K562 (cell line): ENCODE measurements at regions not wholly inside any gene's neighbourhood (a gene's known extent, or its start where the extent isn't known, plus 50 kb on each side); places are given as distances from the start of the nearest gene placed in this dataset.

Experiments used
- ATAC-seq: fragments of 200-7000 bp; cut with Tn5 transposase; 3 replicates; pipeline ENCODE4 v1.9.1; 2020; ENCODE audit warnings: moderate library complexity
- BruUV-seq: library from RNA; stranded (reverse); fragments of 400-500 nt; replicated peaks from 2 replicates; lab custom pipeline; 2021; lab: Mats Ljungman, UMichigan
- CTCF ChIA-PET: fragments of 300-600 bp; formaldehyde crosslinking; extraction: SDS; loops from one replicate; lab custom pipeline; 2021; ENCODE audit warnings: low intra/inter-chr PET ratio; lab: Yijun Ruan, JAX
- POLR2A ChIA-PET: fragments of 300-600, 350-650 bp; sonication (Branson Sonifier 250); formaldehyde crosslinking; extraction: SDS; loops from one replicate; lab custom pipeline; 2021; ENCODE audit warnings: antibody characterized with exemption, inconsistent platforms; lab: Yijun Ruan, JAX
- DNase-seq, 4 experiments: peaks; one replicate each; pipeline versions ENCODE4 v3.0.0 to v3.0.0-alpha.2; 2011 to 2018; ENCODE audit warnings: low spot score in 3 of 4, mixed read lengths in 3 of 4; ENCODE audit errors: extremely low read depth in 1 of 4
- FAIRE-seq: peaks from 2 replicates; lab custom pipeline; 2011; peaks lifted over from hg19 to GRCh38; lab: Jason Lieb, UNC
- H2AFZ ChIP-seq: 2 replicates; pipeline ENCODE4 v1.6.0; 2011; ENCODE audit warnings: low read depth, low read length, control low read depth, inconsistent platforms
- H3K27ac ChIP-seq: fragments of 200-600 bp; 3 replicates; pipeline ENCODE4 v1.8.0; 2011; ENCODE audit warnings: low read depth, mild to moderate bottlenecking, control low read depth, inconsistent platforms, low read length, moderate library complexity, mixed read lengths; ENCODE audit errors: extremely low read depth
- H3K27me3 ChIP-seq, 2 experiments: fragments of 300-600 bp in 1 of 2; 2 replicates in 1 of 2; 3 replicates in 1 of 2; pipeline versions ENCODE4 v1.6.0 to v1.8.0; 2011; ENCODE audit warnings: inconsistent platforms in 2 of 2, low read length in 2 of 2, mild to moderate bottlenecking in 1 of 2, mixed read lengths in 1 of 2, moderate library complexity in 1 of 2; ENCODE audit not compliant: control insufficient read depth in 2 of 2, insufficient read depth in 2 of 2
- H3K36me3 ChIP-seq: fragments of 300-600 bp; 3 replicates; pipeline ENCODE4 v1.8.0; 2011; ENCODE audit warnings: mild to moderate bottlenecking, low read length, inconsistent platforms; ENCODE audit not compliant: control insufficient read depth, insufficient read depth
- H3K4me1 ChIP-seq, 2 experiments: fragments of 200-600 bp in 1 of 2; replicated peaks in 1 of 2; 2 replicates in 1 of 2; 3 replicates in 1 of 2; pipeline versions ENCODE4 v1.5.1 to v1.8.0; 2011; ENCODE audit warnings: inconsistent platforms in 2 of 2, low read length in 2 of 2, mild to moderate bottlenecking in 1 of 2, mixed read lengths in 1 of 2, moderate library complexity in 1 of 2; ENCODE audit not compliant: control insufficient read depth in 2 of 2, insufficient read depth in 2 of 2
- H3K4me2 ChIP-seq: 2 replicates; pipeline ENCODE4 v1.6.1; 2011; ENCODE audit warnings: low read length, control low read depth, inconsistent platforms, mixed read lengths; ENCODE audit not compliant: insufficient read depth
- H3K4me3 ChIP-seq: fragments of 200-600 bp; sonication (generic), shearing (Covaris generic); 2 replicates; pipeline ENCODE4 v1.5.1; 2016; ENCODE audit warnings: control low read depth, inconsistent platforms
- H3K79me2 ChIP-seq: fragments of 200-600 bp; 3 replicates; pipeline ENCODE4 v1.8.0; 2011; ENCODE audit warnings: low read length, inconsistent platforms; ENCODE audit not compliant: control insufficient read depth, insufficient read depth
- H3K9ac ChIP-seq, 2 experiments: 2 replicates each; pipeline versions ENCODE4 v1.6.0 to v1.6.1; 2011; ENCODE audit warnings: low read depth in 2 of 2, low read length in 2 of 2, control low read depth in 1 of 2, inconsistent platforms in 1 of 2, mild to moderate bottlenecking in 1 of 2, mixed read lengths in 1 of 2; ENCODE audit not compliant: insufficient read depth in 1 of 2
- H3K9me1 ChIP-seq: one replicate; pipeline ENCODE4 v1.6.0; 2011; ENCODE audit warnings: inconsistent platforms, mild to moderate bottlenecking, low read length, moderate library complexity; ENCODE audit not compliant: control insufficient read depth, insufficient read depth
- H3K9me3 ChIP-seq: replicated peaks from 2 replicates; pipeline ENCODE4 v1.5.1; 2011; ENCODE audit warnings: low read depth, low read length, inconsistent platforms; ENCODE audit not compliant: control insufficient read depth, insufficient read depth
- H4K20me1 ChIP-seq: replicated peaks from 2 replicates; pipeline ENCODE4 v1.6.1; 2011; ENCODE audit warnings: low read length, inconsistent platforms, mixed read lengths; ENCODE audit not compliant: control insufficient read depth, insufficient read depth
- ARHGAP35 ChIP-seq: fragments of 450-650 bp; IDR thresholded peaks from 2 replicates; pipeline ENCODE4 v1.6.1; 2018; ENCODE audit not compliant: partially characterized antibody
- ARID3A ChIP-seq: IDR thresholded peaks from 2 replicates; pipeline ENCODE4 v1.6.1; 2012; ENCODE audit warnings: low read depth, low read length, improper control_type of control experiment, borderline replicate concordance
- JUN ChIP-seq, 2 experiments: sonication (generic) in 1 of 2; formaldehyde crosslinking in 1 of 2; IDR thresholded peaks; 2 replicates each; pipeline versions ENCODE4 v1.6.1 to v1.8.0; 2012 to 2022; ENCODE audit warnings: borderline replicate concordance in 2 of 2, mild to moderate bottlenecking in 2 of 2, improper control_type of control experiment in 1 of 2, low read depth in 1 of 2, low read length in 1 of 2, missing genetic modification reagents in 1 of 2
- MCM5 ChIP-seq: fragments of 450-650 bp; IDR thresholded peaks from 2 replicates; pipeline ENCODE4 v1.6.1; 2016; ENCODE audit warnings: low read depth
- ZC3H4 ChIP-seq: sonication (generic); formaldehyde crosslinking; IDR thresholded peaks from 2 replicates; pipeline ENCODE4 v1.9.0; 2021; ENCODE audit warnings: missing genetic modification reagents, borderline replicate concordance
- ZNF263 ChIP-seq: sonication (generic); formaldehyde crosslinking; IDR thresholded peaks from 2 replicates; pipeline ENCODE4 v1.8.0; 2022; ENCODE audit warnings: mild to moderate bottlenecking, missing genetic modification reagents, borderline replicate concordance
- WGBS: fragments of 100-300 bp; shearing (Covaris generic); methylation state at CpG from one replicate; pipeline ENCODE4 v1.1.6; 2016; ENCODE audit warnings: low coverage, mixed read lengths; ENCODE audit not compliant: insufficient coverage; ENCODE audit errors: missing lambda C conversion rate; 5-methylcytosine and 5-hydroxymethylcytosine counted together
- in situ Hi-C: fragments of 300-500 bp; cut with MboI; formaldehyde crosslinking; loops from 4 replicates; pipeline ENCODE4 v1.15.0; 2018; ENCODE audit warnings: inconsistent platforms, mixed read lengths
- intact Hi-C: fragments of 100-400 bp; cut with micrococcal nuclease; formaldehyde crosslinking; loops from 2 replicates; pipeline ENCODE4 v1.14.2; 2022
- TF ChIP-seq, protein P1 (sequence below), 2 experiments: IDR thresholded peaks; 2 replicates each; pipeline ENCODE4 v1.6.1; 2012; ENCODE audit warnings: improper control_type of control experiment in 2 of 2, low read depth in 2 of 2, low read length in 2 of 2, borderline replicate concordance in 1 of 2

- Histone ChIP-seq H3K9me1 (no peaks in the 10 kb centered on the region), H3K36me3 (no peaks in the 10 kb centered on the region), H2AFZ (no peak overlapping the region), H3K27ac (no peak overlapping the region), H3K27me3 (no peaks in the 10 kb centered on the region), H3K9ac (no peak overlapping the region), H3K79me2 (no peaks in the 10 kb centered on the region), H3K4me1 (no peaks in the 10 kb centered on the region), H3K4me3 (no peak overlapping the region), H3K4me2 (no peak overlapping the region), H3K9me3 (no peaks in the 10 kb centered on the region), H4K20me1 (no peaks in the 10 kb centered on the region)
- ChIA-PET POLR2A (no interaction called here), CTCF (no interaction called here)
- WGBS = 0% methylated on average over 4 of the region's 4 CpGs
- intact Hi-C loops (no loop called here), in situ Hi-C loops (no loop called here)
- no TSS peak for BruUV-seq
- TF ChIP-seq ARID3A (no peak), JUN (IDR thresholded peaks at IDR 0.05; ENCODE audit: borderline replicate concordance, low read depth, low read length) (no peak), JUN (CRISPR knock-in tag; IDR thresholded peaks at IDR 0.05; ENCODE audit: borderline replicate concordance) (no peak), ZNF263 (no peak), MCM5 (no peak), ZC3H4 (CRISPR knock-in tag) (no peak), ARHGAP35 (no peak)
- TF ChIP-seq, protein P1, sequence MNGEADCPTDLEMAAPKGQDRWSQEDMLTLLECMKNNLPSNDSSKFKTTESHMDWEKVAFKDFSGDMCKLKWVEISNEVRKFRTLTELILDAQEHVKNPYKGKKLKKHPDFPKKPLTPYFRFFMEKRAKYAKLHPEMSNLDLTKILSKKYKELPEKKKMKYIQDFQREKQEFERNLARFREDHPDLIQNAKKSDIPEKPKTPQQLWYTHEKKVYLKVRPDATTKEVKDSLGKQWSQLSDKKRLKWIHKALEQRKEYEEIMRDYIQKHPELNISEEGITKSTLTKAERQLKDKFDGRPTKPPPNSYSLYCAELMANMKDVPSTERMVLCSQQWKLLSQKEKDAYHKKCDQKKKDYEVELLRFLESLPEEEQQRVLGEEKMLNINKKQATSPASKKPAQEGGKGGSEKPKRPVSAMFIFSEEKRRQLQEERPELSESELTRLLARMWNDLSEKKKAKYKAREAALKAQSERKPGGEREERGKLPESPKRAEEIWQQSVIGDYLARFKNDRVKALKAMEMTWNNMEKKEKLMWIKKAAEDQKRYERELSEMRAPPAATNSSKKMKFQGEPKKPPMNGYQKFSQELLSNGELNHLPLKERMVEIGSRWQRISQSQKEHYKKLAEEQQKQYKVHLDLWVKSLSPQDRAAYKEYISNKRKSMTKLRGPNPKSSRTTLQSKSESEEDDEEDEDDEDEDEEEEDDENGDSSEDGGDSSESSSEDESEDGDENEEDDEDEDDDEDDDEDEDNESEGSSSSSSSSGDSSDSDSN (IDR thresholded peaks at IDR 0.05; ENCODE audit: borderline replicate concordance in 1 of 2, low read depth in 2 of 2, low read length in 2 of 2) = no peak
- FAIRE-seq (no peak), DNase-seq (no peak), ATAC-seq (no peak)
Observed at GRCh38 chr2:102922321-102922720, 160.5 kb downstream of the TMEM182 start.
